BLaER1 (cell line): ENCODE measurements at regions not wholly inside any gene's neighbourhood (a gene's known extent, or its start where the extent isn't known, plus 50 kb on each side); places are given as distances from the start of the nearest gene placed in this dataset.
"Not testable (repeated sequence)": the region's sequence is repeated elsewhere in the genome, so short reads cannot be mapped to it uniquely, and the experiment has no call there.

ENCODE experiments used
- H3K27ac ChIP-seq: shearing (Covaris generic); formaldehyde crosslinking; 2 replicates; pipeline ENCODE4 v1.8.1; 2022
- H3K27me3 ChIP-seq: shearing (Covaris generic); formaldehyde crosslinking; 2 replicates; pipeline ENCODE4 v1.8.1; 2022
- H3K36me3 ChIP-seq: shearing (Covaris generic); formaldehyde crosslinking; 2 replicates; pipeline ENCODE4 v1.8.1; 2022
- H3K4me1 ChIP-seq: shearing (Covaris generic); formaldehyde crosslinking; 2 replicates; pipeline ENCODE4 v1.8.1; 2022
- H3K4me2 ChIP-seq: shearing (Covaris generic); formaldehyde crosslinking; 2 replicates; pipeline ENCODE4 v1.8.1; 2022
- H3K4me3 ChIP-seq: shearing (Covaris generic); formaldehyde crosslinking; 2 replicates; pipeline ENCODE4 v1.8.1; 2022
- H3K9ac ChIP-seq: shearing (Covaris generic); formaldehyde crosslinking; 2 replicates; pipeline ENCODE4 v1.8.1; 2022
- H3K9me3 ChIP-seq: shearing (Covaris generic); formaldehyde crosslinking; 2 replicates; pipeline ENCODE4 v1.8.1; 2022
- H4K20me1 ChIP-seq: shearing (Covaris generic); formaldehyde crosslinking; 2 replicates; pipeline ENCODE4 v1.8.1; 2022
- Cebpa-rat ChIP-seq: shearing (Covaris generic); IDR thresholded peaks from 2 replicates; pipeline ENCODE4 v1.8.1; 2022

- H3K9me3 ChIP-seq, result no peaks in the 10 kb centered on the region
- no peaks in the 10 kb centered on the region for H3K4me1 ChIP-seq
- no peaks in the 10 kb centered on the region for H4K20me1 ChIP-seq
- no peak overlapping the region for H3K4me3 ChIP-seq
- no peaks in the 10 kb centered on the region for H3K36me3 ChIP-seq
- no peak overlapping the region for H3K9ac ChIP-seq
- no peaks in the 10 kb centered on the region for H3K27me3 ChIP-seq
- no peak for TF ChIP-seq Cebpa-rat
- no peak overlapping the region for H3K4me2 ChIP-seq
- no peak overlapping the region for H3K27ac ChIP-seq
These were observed 992.1 kb downstream of the DNAH5 start for GRCh38 chr5:12952409-12952808.

GRCh38 chr5:12951846-12952245, 992.6 kb downstream of the DNAH5 start:
- H4K20me1 ChIP-seq, result no peaks in the 10 kb centered on the region
- H3K9me3 ChIP-seq, result no peaks in the 10 kb centered on the region
- TF ChIP-seq Cebpa-rat, result no peak
- H3K4me1 ChIP-seq, result no peaks in the 10 kb centered on the region
- H3K36me3 ChIP-seq, result no peaks in the 10 kb centered on the region
- H3K4me2 ChIP-seq, result no peak overlapping the region
- no peak overlapping the region for H3K9ac ChIP-seq
- no peak overlapping the region for H3K4me3 ChIP-seq
- no peak overlapping the region for H3K27ac ChIP-seq
- no peaks in the 10 kb centered on the region for H3K27me3 ChIP-seq

DNA sequence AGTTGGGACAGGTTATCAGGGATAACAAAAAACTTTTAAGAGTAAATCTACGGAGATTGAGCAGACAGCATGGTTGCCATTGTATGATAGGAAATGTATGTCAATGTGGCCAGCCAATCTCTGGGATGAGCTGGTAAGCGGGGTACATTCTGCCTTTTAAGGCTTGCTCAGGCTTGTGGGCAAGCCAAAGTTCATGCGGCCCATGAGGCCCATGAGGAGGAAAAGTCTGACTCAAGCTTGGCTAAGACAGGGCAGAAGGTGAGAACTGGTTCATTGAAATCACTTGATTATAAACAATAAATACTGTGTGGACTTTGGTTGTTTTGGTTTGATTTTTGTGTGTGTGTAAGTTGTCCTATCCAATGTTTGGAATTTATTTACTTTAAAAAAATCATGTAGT, 997.1 kb downstream of the DNAH5 start:
- Histone ChIP-seq H3K9ac (no peak overlapping the region), H3K9me3 (no peaks in the 10 kb centered on the region), H3K27ac (no peak overlapping the region), H3K27me3 (no peaks in the 10 kb centered on the region), H4K20me1 (no peaks in the 10 kb centered on the region), H3K4me3 (no peak overlapping the region), H3K4me2 (no peak overlapping the region), H3K4me1 (no peaks in the 10 kb centered on the region), H3K36me3 (no peaks in the 10 kb centered on the region)
- no peak for TF ChIP-seq Cebpa-rat

- H3K4me3 ChIP-seq, result not testable (repeated sequence)
These were observed 999.0 kb downstream of the DNAH5 start for GRCh38 chr5:12945477-12945876.

DNA sequence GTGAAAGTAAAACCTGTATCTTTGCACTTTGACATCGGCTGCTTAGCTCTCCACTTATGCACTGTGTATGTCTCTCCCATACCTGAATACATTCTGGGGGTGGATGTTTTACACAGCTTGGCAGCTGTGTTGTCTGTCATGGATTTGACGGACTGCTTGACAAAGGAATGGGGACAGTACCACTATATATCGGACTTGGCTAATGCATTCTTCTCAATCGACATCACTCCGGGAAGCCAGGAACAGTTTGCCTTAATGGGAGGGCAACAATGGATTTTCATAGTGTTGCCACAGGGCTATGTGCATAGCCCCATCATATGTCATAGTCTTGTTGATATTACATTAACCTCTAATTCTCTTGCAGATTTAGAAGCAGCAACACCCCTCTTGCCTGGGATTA, 1008.3 kb downstream of the DNAH5 start:
- H3K27ac ChIP-seq, result no peak overlapping the region
- H3K9me3 ChIP-seq, result no peaks in the 10 kb centered on the region
- H4K20me1 ChIP-seq, result no peaks in the 10 kb centered on the region
- no peak for TF ChIP-seq Cebpa-rat
- no peak overlapping the region for H3K4me2 ChIP-seq
- H3K36me3 ChIP-seq, result no peaks in the 10 kb centered on the region
- H3K4me1 ChIP-seq, result no peaks in the 10 kb centered on the region
- no peak overlapping the region for H3K4me3 ChIP-seq
- no peaks in the 10 kb centered on the region for H3K27me3 ChIP-seq
- H3K9ac ChIP-seq, result no peak overlapping the region

More at GRCh38 chr5:12945477-12945876, 999.0 kb downstream of the DNAH5 start:
- not testable (repeated sequence) for H3K4me2 ChIP-seq, H3K4me1 ChIP-seq, H3K9me3 ChIP-seq, H3K9ac ChIP-seq, H3K27ac ChIP-seq, H3K27me3 ChIP-seq, H4K20me1 ChIP-seq, H3K36me3 ChIP-seq

DNA sequence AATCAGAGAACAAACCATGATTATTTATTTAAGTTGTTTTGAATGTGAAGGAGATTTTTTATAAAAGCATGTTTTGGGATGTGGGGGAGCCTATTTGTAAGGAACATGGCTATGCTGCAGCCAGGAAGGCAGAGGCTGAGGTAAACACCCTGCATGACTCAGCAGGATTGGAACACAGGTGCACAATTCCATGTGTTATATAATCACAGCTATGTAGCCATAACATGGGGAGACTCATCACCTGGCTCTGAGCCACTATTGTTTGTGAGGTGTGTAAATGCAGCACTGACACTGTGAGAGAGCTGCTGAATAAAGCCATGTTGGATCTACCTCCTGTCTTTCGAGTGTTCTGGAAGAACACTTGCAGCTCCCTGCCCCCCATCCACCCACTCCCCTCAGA, 1009.8 kb downstream of the DNAH5 start:
- Histone ChIP-seq H3K4me1 (no peaks in the 10 kb centered on the region), H3K27ac (no peak overlapping the region), H3K4me3 (no peak overlapping the region), H3K4me2 (no peak overlapping the region), H4K20me1 (no peaks in the 10 kb centered on the region), H3K27me3 (no peaks in the 10 kb centered on the region), H3K9ac (no peak overlapping the region), H3K36me3 (no peaks in the 10 kb centered on the region), H3K9me3 (no peaks in the 10 kb centered on the region)
- no peak for TF ChIP-seq Cebpa-rat

- Histone ChIP-seq H3K4me2 (no peak overlapping the region), H3K4me1 (no peaks in the 10 kb centered on the region), H3K9me3 (no peaks in the 10 kb centered on the region), H3K9ac (no peak overlapping the region), H3K27me3 (no peaks in the 10 kb centered on the region), H3K27ac (no peak overlapping the region), H3K36me3 (no peaks in the 10 kb centered on the region), H3K4me3 (no peak overlapping the region), H4K20me1 (no peaks in the 10 kb centered on the region)
- TF ChIP-seq Cebpa-rat, result no peak
These were observed 1016.3 kb upstream of the CTNND2 start for GRCh38 chr5:12920527-12920926.

DNA sequence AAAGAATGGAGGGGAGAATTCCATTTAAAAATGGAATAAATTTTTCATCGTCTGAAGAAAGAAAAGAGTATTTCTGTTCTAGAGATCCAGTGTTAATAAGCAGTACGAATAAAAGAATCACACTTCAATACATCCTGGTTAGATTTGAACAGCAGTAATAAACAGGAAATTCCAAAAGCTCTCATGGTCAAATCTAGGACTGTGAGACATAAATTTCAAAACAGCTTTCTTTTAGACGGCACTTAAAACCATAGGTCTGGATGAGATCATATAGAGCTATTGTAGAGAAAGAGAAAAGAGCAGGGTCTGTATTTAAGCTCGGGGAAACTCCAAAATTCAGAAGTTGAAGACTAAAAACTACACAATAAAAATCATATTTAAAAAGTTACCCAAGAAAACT, 1006.9 kb upstream of the CTNND2 start:
- H3K9ac ChIP-seq, result no peak overlapping the region
- no peak overlapping the region for H3K4me3 ChIP-seq
- H3K9me3 ChIP-seq, result no peaks in the 10 kb centered on the region
- no peaks in the 10 kb centered on the region for H4K20me1 ChIP-seq
- H3K4me2 ChIP-seq, result no peak overlapping the region
- H3K27ac ChIP-seq, result no peak overlapping the region
- no peak for TF ChIP-seq Cebpa-rat
- H3K4me1 ChIP-seq, result no peaks in the 10 kb centered on the region
- H3K27me3 ChIP-seq, result no peaks in the 10 kb centered on the region
- no peaks in the 10 kb centered on the region for H3K36me3 ChIP-seq

- Histone ChIP-seq H3K4me3 (no peak overlapping the region), H3K27me3 (no peaks in the 10 kb centered on the region), H3K4me1 (no peaks in the 10 kb centered on the region), H3K36me3 (no peaks in the 10 kb centered on the region), H3K4me2 (no peak overlapping the region), H3K27ac (no peak overlapping the region), H3K9ac (no peak overlapping the region), H3K9me3 (no peaks in the 10 kb centered on the region), H4K20me1 (no peaks in the 10 kb centered on the region)
- TF ChIP-seq Cebpa-rat, result no peak
These were observed 1006.4 kb upstream of the CTNND2 start for GRCh38 chr5:12910641-12911040.

DNA sequence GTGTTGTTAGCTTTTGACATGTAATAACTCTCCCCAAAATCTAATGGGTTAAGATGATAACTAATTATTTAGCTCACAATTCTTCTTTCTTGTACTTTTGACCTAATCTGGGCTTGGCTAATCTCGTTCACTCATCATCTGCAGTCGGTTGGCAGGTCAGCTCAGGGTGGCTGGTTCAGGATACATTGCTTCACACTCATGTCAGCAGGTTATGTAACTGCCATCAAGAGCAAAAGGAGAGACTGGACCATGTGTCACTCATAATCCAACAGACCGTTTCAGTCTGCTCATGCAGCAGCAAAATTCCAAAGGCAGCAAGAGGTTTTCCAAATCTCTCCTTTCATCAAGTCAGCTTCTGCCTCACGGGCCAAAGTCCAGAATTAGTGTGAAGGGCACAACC, 998.4 kb upstream of the CTNND2 start:
- H3K4me2 ChIP-seq, result no peak overlapping the region
- no peaks in the 10 kb centered on the region for H3K4me1 ChIP-seq
- H3K27me3 ChIP-seq, result no peaks in the 10 kb centered on the region

DNA sequence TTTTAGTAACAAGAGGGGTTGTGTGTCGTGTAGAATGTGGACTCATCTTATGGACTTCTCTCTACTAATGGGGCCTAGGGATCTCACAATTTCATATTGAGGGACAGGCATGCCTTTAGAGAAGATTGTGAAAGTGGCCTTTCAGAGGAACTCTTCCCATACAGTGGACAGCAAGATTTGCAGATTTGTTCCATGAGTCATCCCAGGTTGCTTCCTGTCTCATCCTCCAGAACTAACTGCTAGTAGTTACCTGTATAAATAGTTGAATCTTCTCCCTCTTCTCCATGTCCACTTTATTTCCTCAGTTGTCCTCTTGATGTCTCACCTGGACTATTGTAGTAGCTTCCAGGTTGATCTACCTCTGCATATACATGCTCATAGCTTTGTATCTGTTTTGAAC, 997.5 kb upstream of the CTNND2 start:
- no peak overlapping the region for H3K9ac ChIP-seq
- H3K4me2 ChIP-seq, result no peak overlapping the region
- no peaks in the 10 kb centered on the region for H4K20me1 ChIP-seq
- no peak overlapping the region for H3K4me3 ChIP-seq
- no peak for TF ChIP-seq Cebpa-rat
- no peaks in the 10 kb centered on the region for H3K27me3 ChIP-seq
- no peaks in the 10 kb centered on the region for H3K36me3 ChIP-seq
- H3K9me3 ChIP-seq, result no peaks in the 10 kb centered on the region
- no peak overlapping the region for H3K27ac ChIP-seq
- no peaks in the 10 kb centered on the region for H3K4me1 ChIP-seq

More for the DNA sequence above, 998.4 kb upstream of the CTNND2 start:
- H3K27ac ChIP-seq, result no peak overlapping the region
- TF ChIP-seq Cebpa-rat, result no peak
- no peak overlapping the region for H3K9ac ChIP-seq
- no peak overlapping the region for H3K4me3 ChIP-seq
- no peaks in the 10 kb centered on the region for H3K9me3 ChIP-seq
- no peaks in the 10 kb centered on the region for H4K20me1 ChIP-seq
- no peaks in the 10 kb centered on the region for H3K36me3 ChIP-seq
